ENCODE measurements at regions not wholly inside any gene's neighbourhood (a gene's known extent, or its start where the extent isn't known, plus 50 kb on each side); places are given as distances from the start of the nearest gene placed in this dataset.
"Not testable (repeated sequence)": the region's sequence is repeated elsewhere in the genome, so short reads cannot be mapped to it uniquely, and the experiment has no call there.

DNA sequence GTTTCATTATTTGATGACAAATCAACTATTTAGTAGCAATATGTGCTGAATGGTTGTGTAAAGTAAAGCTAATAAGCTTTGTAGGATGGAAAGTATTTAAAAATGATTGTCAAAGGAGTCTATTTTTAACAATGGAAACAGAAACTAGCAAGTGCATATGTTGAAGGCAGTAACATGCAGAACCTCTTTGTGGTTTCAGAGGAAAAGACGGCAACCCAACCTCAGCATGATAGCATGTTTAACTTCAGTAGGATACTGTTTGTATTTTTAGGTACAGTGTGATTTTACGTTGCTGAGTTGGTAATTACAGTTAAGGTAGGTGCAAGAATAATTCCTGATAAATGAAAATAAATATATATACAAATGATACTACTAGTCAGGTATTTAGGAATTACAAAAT is 545.4 kb downstream of the CDY1 start:
- TF ChIP-seq, protein P1, sequence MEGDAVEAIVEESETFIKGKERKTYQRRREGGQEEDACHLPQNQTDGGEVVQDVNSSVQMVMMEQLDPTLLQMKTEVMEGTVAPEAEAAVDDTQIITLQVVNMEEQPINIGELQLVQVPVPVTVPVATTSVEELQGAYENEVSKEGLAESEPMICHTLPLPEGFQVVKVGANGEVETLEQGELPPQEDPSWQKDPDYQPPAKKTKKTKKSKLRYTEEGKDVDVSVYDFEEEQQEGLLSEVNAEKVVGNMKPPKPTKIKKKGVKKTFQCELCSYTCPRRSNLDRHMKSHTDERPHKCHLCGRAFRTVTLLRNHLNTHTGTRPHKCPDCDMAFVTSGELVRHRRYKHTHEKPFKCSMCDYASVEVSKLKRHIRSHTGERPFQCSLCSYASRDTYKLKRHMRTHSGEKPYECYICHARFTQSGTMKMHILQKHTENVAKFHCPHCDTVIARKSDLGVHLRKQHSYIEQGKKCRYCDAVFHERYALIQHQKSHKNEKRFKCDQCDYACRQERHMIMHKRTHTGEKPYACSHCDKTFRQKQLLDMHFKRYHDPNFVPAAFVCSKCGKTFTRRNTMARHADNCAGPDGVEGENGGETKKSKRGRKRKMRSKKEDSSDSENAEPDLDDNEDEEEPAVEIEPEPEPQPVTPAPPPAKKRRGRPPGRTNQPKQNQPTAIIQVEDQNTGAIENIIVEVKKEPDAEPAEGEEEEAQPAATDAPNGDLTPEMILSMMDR (IDR thresholded peaks at IDR 0.05), result not testable (repeated sequence)
- TF ChIP-seq POLR2A, POLR2AphosphoS5 (IDR thresholded peaks at IDR 0.05): not testable (repeated sequence)

All from sigmoid colon (tissue), 4 donors.